RWPE2 (cell line): ENCODE measurements at regions not wholly inside any gene's neighbourhood (a gene's known extent, or its start where the extent isn't known, plus 50 kb on each side); places are given as distances from the start of the nearest gene placed in this dataset.
A peak's percentile ranks its signal among the peaks of the same experiment; 100 is the strongest.

Experiments
- ATAC-seq: fragments of 200-7000 bp; cut with Tn5 transposase; 3 replicates; pipeline ENCODE4 v1.9.1; 2021; ENCODE audit warnings: low read depth
- DNase-seq: peaks from one replicate; pipeline ENCODE4 v3.0.0-alpha.2; 2020; ENCODE audit warnings: low spot score
- H3K27ac ChIP-seq: fragments of 450-650 bp; 2 replicates; pipeline ENCODE4 v1.5.1; 2017; ENCODE audit warnings: mild to moderate bottlenecking; ENCODE audit not compliant: poor library complexity, severe bottlenecking
- H3K27me3 ChIP-seq: fragments of 250-450 bp; sonication (Bioruptor Pico); 2 replicates; pipeline ENCODE4 v1.5.1; 2021; ENCODE audit warnings: mild to moderate bottlenecking, moderate library complexity; ENCODE audit not compliant: insufficient read depth, poor library complexity, severe bottlenecking
- H3K36me3 ChIP-seq: fragments of 250-450 bp; sonication (Bioruptor Pico); 2 replicates; pipeline ENCODE4 v1.5.1; 2020; ENCODE audit warnings: low read depth, mild to moderate bottlenecking, moderate library complexity
- H3K4me1 ChIP-seq: fragments of 250-450 bp; sonication (Bioruptor Pico); 2 replicates; pipeline ENCODE4 v1.5.1; 2021; ENCODE audit warnings: mild to moderate bottlenecking, moderate library complexity; ENCODE audit not compliant: insufficient read depth, poor library complexity, severe bottlenecking
- H3K4me3 ChIP-seq: fragments of 250-450 bp; sonication (Bioruptor Pico); 2 replicates; pipeline ENCODE4 v1.5.1; 2021; ENCODE audit warnings: mild to moderate bottlenecking, moderate library complexity; ENCODE audit not compliant: severe bottlenecking
- H3K9me3 ChIP-seq: fragments of 250-450 bp; sonication (Bioruptor Pico); 2 replicates; pipeline ENCODE4 v1.5.1; 2021; ENCODE audit warnings: mild to moderate bottlenecking, moderate library complexity; ENCODE audit not compliant: severe bottlenecking
- TF ChIP-seq, protein P1 (sequence below): fragments of 450-650 bp; IDR thresholded peaks from one replicate; pipeline ENCODE4 v1.5.1; 2017; ENCODE audit warnings: mild to moderate bottlenecking, moderate library complexity; ENCODE audit not compliant: poor library complexity, severe bottlenecking

DNA sequence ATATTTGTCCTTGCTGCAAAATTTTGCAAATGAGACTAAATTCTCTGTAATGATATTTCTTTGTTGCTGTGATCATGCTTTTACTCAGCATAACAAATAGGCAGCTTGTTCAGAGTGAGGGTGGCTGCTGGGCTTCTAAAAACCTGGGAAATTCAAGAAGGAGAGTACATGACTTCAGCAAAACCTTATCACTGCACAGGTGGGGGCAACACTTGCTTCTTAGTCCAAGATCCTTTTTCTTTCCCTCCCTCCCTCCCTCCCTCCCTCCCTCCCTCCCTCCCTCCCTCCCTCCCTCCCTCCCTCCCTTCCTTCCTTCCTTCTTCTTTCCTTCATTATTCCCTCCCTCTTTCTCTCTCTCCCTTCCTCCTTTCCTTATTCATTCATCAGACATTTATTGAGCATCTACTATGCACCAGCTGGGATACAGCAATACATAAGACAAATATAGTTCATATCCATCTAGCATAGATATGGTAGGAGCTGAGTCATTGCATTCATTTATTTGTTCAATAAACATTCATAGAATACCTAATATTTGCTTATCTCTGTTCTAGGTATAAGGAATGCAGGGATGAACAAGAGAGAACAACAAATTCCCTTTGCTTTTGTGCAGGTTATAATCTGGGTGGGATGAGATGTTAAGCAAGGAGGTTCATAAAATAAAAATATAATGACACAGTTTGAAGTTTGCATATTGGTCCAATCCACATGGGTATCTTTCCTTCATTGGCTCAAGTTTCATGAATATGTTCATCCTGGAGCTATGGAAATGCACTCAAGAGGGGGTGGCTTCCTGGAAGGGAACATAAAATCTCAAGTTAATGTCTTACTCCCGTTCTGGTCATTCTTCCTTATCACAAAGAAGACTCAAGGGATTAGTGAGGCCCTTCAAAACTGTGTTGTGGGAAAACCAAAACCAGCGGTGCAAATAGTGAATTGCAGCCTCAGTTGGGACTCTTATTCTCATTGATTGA lies 210.7 kb downstream of the PDCD6IP start:
- H3K4me1 ChIP-seq: peaks cover 16% of the 10 kb centered on the region
- no peaks in the 10 kb centered on the region for H3K9me3 ChIP-seq
- no peaks in the 10 kb centered on the region for H3K27me3 ChIP-seq
- DNase-seq: no peak
- TF ChIP-seq, protein P1, sequence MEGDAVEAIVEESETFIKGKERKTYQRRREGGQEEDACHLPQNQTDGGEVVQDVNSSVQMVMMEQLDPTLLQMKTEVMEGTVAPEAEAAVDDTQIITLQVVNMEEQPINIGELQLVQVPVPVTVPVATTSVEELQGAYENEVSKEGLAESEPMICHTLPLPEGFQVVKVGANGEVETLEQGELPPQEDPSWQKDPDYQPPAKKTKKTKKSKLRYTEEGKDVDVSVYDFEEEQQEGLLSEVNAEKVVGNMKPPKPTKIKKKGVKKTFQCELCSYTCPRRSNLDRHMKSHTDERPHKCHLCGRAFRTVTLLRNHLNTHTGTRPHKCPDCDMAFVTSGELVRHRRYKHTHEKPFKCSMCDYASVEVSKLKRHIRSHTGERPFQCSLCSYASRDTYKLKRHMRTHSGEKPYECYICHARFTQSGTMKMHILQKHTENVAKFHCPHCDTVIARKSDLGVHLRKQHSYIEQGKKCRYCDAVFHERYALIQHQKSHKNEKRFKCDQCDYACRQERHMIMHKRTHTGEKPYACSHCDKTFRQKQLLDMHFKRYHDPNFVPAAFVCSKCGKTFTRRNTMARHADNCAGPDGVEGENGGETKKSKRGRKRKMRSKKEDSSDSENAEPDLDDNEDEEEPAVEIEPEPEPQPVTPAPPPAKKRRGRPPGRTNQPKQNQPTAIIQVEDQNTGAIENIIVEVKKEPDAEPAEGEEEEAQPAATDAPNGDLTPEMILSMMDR: no peak
- no peak overlapping the region for H3K27ac ChIP-seq
- no peak overlapping the region for H3K4me3 ChIP-seq
- ATAC-seq: no peak
- H3K36me3 ChIP-seq: no peaks in the 10 kb centered on the region

DNA sequence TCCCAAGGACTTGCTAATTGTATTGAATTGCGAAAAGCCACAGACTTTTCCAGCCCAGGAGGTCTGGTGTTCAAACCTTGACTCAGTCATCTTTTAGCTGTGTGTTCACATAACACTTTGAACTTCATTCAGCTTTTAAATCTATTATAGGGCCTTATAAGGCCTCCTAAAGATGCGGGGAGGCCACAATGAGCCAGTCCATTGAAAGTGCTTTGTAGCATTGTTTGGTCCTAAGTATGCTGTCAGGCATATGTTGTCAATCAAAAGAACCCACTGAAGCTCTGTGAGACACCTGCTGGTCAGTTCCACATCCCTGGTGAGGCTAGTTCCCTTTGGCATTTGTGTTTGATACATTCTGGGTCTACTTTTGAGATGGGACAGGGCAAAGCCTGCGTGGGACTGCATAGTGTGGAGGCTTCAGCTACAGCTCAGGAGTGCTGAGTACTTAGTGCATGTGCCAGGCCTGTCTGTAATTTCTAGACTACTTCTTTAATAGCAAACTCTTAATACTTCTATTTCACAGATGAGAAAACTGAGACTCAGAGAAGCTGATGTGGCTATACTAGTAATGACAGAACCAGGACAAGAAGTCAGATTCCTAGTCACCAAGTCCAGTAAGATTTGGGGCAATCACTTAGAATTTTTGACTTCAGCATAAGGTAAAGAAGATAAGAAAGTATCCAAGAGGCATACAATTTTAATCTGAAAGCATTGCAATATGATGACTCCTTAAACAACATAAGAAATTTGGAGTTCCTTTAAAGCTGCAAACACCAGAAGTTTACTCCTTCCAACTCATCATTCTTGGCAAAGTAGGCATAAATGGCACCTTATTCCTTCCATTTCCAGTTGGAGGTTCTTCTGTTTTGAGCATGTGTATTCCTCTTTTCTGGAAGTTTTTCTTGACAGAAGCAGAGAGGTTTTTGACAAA lies 213.0 kb downstream of the PDCD6IP start:
- DNase-seq (no peak), ATAC-seq (peak; percentile 6; the same call in 1 of the 3 replicates)
- no peak overlapping the region for H3K4me3 ChIP-seq
- H3K27ac ChIP-seq: peak overlapping the region; percentile 61
- H3K4me1 ChIP-seq: peaks cover 18% of the 10 kb centered on the region
- no peaks in the 10 kb centered on the region for H3K36me3 ChIP-seq
- no peaks in the 10 kb centered on the region for H3K9me3 ChIP-seq
- H3K27me3 ChIP-seq: no peaks in the 10 kb centered on the region
- TF ChIP-seq, protein P1: no peak

DNA sequence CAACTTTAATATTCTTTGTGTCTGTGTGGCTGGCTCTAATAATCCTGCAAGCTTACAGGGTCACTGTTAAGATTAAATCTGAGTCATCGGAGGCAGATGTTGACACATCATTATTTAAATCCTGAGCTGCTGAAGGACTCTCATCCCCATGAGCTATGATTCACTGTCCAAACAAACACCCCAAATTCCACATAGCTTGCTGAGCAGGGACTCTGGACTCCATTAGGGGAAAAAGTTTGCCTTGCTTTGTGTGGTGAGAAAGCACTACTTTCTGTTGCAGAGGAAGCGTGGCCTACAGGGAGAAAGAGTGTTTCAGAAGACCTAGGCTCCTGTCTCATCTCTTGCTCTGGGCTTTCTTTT lies 213.7 kb downstream of the PDCD6IP start:
- no peak for DNase-seq
- H3K27ac ChIP-seq: peak overlapping the region; percentile 61

DNA sequence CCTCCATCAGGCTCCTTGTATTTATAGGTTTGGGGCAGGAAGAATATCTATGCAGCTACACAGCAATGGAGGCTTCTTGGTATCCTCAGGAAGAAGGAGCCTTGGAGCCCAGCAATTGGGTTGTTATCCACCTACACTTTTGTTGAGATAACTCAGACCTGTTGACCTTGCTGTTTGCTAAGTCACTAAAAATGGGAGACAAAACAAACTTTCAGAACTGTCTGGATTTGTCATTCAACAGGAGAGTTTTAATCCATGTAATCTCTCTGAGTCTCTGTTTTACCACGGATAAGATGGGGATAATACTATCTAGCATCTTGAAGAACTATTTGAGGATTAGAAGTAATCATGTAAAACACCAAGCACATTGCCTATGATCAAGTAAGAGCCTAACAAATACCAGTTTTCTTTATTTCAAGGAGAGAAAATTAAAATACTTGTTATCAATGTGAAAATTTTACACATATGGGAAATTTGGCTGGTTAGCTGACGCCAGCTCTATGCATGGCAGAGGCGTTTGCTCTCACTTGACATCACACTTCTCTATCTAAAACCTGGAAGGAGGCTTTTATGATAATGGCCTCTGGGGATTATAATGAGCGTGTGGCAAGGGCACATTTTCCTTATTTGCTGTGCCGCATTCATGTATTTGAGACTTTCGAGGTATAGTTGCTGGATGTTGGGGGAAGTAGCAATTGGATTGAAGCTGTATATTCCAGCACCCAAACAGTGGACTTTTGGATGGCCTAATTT lies 215.6 kb downstream of the PDCD6IP start:
- Histone ChIP-seq H3K4me3 (no peak overlapping the region), H3K27me3 (no peaks in the 10 kb centered on the region), H3K36me3 (no peaks in the 10 kb centered on the region), H3K27ac (no peak overlapping the region), H3K9me3 (no peaks in the 10 kb centered on the region), H3K4me1 (peaks cover 26% of the 10 kb centered on the region)
- TF ChIP-seq, protein P1: no peak
- no peak for DNase-seq
- no peak for ATAC-seq

More for the DNA sequence above, 213.7 kb downstream of the PDCD6IP start:
- ATAC-seq: peak; percentile 98
- H3K4me3 ChIP-seq: no peak overlapping the region
- no peaks in the 10 kb centered on the region for H3K36me3 ChIP-seq
- H3K4me1 ChIP-seq: peaks cover 24% of the 10 kb centered on the region
- TF ChIP-seq, protein P1: no peak
- H3K9me3 ChIP-seq: no peaks in the 10 kb centered on the region
- no peaks in the 10 kb centered on the region for H3K27me3 ChIP-seq
